ENCODE measurements at regions not wholly inside any gene's neighbourhood (a gene's known extent, or its start where the extent isn't known, plus 50 kb on each side); places are given as distances from the start of the nearest gene placed in this dataset.
"Not testable (repeated sequence)": the region's sequence is repeated elsewhere in the genome, so short reads cannot be mapped to it uniquely, and the experiment has no call there.

- DNase-seq = no peak
- H3K4me3 ChIP-seq = no peak overlapping the region
- H3K4me1 ChIP-seq = peaks cover 0 to 15% of the 10 kb centered on the region in 2 donors
- H3K9me3 ChIP-seq = no peaks in the 10 kb centered on the region
- H3K27me3 ChIP-seq = no peaks in the 10 kb centered on the region
- intact Hi-C loops (cut with DNase I) = no loop called here
- no peaks in the 10 kb centered on the region for H3K36me3 ChIP-seq
- TF ChIP-seq CTCF (IDR thresholded peaks at IDR 0.05) = no peak
- no peak for ATAC-seq
- no peak overlapping the region for H3K27ac ChIP-seq
These were observed 50.3 kb downstream of the GASK1B start for GRCh38 chr4:158122501-158122900.

GRCh38 chr4:158121161-158121579, 51.7 kb downstream of the GASK1B start:
- peaks cover 0 to 15% of the 10 kb centered on the region in 2 donors for H3K4me1 ChIP-seq
- peak overlapping the region; percentile 45 to 49 for H3K27ac ChIP-seq
- H3K9me3 ChIP-seq = no peaks in the 10 kb centered on the region
- no peaks in the 10 kb centered on the region for H3K27me3 ChIP-seq
- no peaks in the 10 kb centered on the region for H3K36me3 ChIP-seq
- intact Hi-C loops (cut with DNase I) = no loop called here
- ATAC-seq (peak; percentile 89), DNase-seq (peak in 2 of 4 donors; percentile 29 to 57)
- no peak overlapping the region for H3K4me3 ChIP-seq
- no peak for TF ChIP-seq CTCF (IDR thresholded peaks at IDR 0.05)

DNA sequence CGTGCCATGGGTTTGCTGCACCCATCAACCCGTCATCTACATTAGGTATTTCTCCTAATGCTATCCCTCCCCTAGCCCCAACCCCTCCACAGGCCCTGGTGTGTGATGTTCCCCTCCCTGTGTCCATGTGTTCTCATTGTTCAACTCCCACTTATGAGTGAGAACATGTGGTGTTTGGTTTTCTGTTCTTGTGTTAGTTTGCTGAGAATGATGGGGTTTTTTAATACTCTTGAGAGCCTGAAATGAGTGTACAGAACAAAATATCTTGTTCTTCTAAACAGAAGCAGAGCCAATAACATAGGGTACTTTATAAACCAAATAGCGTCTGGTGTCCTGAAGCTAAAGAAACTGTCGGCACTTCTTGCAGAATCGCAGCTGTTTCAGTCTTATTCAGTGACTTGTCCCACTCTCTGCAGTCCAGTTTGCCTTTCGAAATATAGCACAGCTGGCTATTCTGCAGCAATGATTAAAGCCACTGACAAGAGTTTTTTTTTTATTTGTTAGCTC, 52.1 kb downstream of the GASK1B start:
- peak in 2 of 4 donors; percentile 65 to 82 for DNase-seq
- H3K27me3 ChIP-seq; H3K36me3 ChIP-seq; H3K9me3 ChIP-seq; H3K4me3 ChIP-seq; intact Hi-C loops (cut with DNase I): not testable (repeated sequence)
- Histone ChIP-seq H3K4me1 (peaks cover 0 to 15% of the 10 kb centered on the region in 2 donors), H3K27ac (peak overlapping the region; percentile 45 to 49)
- peak; percentile 84 for ATAC-seq

GRCh38 chr4:158112611-158113010, 60.2 kb downstream of the GASK1B start:
- no peaks in the 10 kb centered on the region for H3K9me3 ChIP-seq
- H3K27ac ChIP-seq = peak overlapping the region in 1 of 2 donors; percentile 1
- TF ChIP-seq CTCF (IDR thresholded peaks at IDR 0.05) = no peak
- ATAC-seq = no peak
- intact Hi-C loops (cut with DNase I) = no loop called here
- peaks cover 0 to 18% of the 10 kb centered on the region in 2 donors for H3K4me1 ChIP-seq
- no peaks in the 10 kb centered on the region for H3K36me3 ChIP-seq
- no peaks in the 10 kb centered on the region for H3K27me3 ChIP-seq
- DNase-seq = no peak
- H3K4me3 ChIP-seq = no peak overlapping the region

- no peaks in the 10 kb centered on the region for H3K36me3 ChIP-seq
- intact Hi-C loops (cut with DNase I) = no loop called here
These were observed 61.6 kb downstream of the GASK1B start for GRCh38 chr4:158111241-158111640.

More at GRCh38 chr4:158111241-158111640, 61.6 kb downstream of the GASK1B start:
- Histone ChIP-seq H3K4me3 (no peak overlapping the region), H3K27me3 (no peaks in the 10 kb centered on the region), H3K4me1 (peaks cover 0 to 18% of the 10 kb centered on the region in 2 donors), H3K27ac (no peak overlapping the region), H3K9me3 (no peaks in the 10 kb centered on the region)
- ATAC-seq (no peak), DNase-seq (no peak)
- no peak for TF ChIP-seq CTCF (IDR thresholded peaks at IDR 0.05)
